WTC11 (cell line): ENCODE measurements at regions not wholly inside any gene's neighbourhood (a gene's known extent, or its start where the extent isn't known, plus 50 kb on each side); places are given as distances from the start of the nearest gene placed in this dataset.

Experiments
- ATAC-seq: fragments of 200-7000 bp; cut with Tn5 transposase; 2 replicates; pipeline ENCODE4 v1.10.0; 2021; ENCODE audit warnings: mild to moderate bottlenecking, moderate library complexity
- CTCF ChIA-PET: fragments of 300-600 bp; sonication (Branson Sonifier 250); formaldehyde crosslinking; loops from one replicate; lab custom pipeline; 2021; ENCODE audit warnings: antibody characterized with exemption; lab: Charles Lee
- POLR2A ChIA-PET: fragments of 350-600 bp; sonication (Branson Sonifier 250); formaldehyde crosslinking; loops from one replicate; lab custom pipeline; 2021; ENCODE audit warnings: antibody characterized with exemption; lab: Charles Lee
- DNase-seq: peaks from one replicate; pipeline ENCODE4 v3.0.0; 2021; ENCODE audit warnings: low spot score
- H3K27ac Mint-ChIP-seq: 2 replicates; pipeline ENCODE4 v1.8.0; 2021; ENCODE audit warnings: mixed read lengths
- H3K27me3 Mint-ChIP-seq: 2 replicates; pipeline ENCODE4 v1.8.0; 2021; ENCODE audit warnings: low read depth, mild to moderate bottlenecking, moderate library complexity, mixed read lengths
- H3K36me3 Mint-ChIP-seq: 2 replicates; pipeline ENCODE4 v1.8.0; 2021; ENCODE audit warnings: mixed read lengths
- H3K4me1 Mint-ChIP-seq: 2 replicates; pipeline ENCODE4 v1.8.0; 2022; ENCODE audit warnings: mixed read lengths
- H3K4me3 Mint-ChIP-seq: 2 replicates; pipeline ENCODE4 v1.8.0; 2021; ENCODE audit warnings: mild to moderate bottlenecking, moderate library complexity, mixed read lengths
- H3K9me3 Mint-ChIP-seq: 2 replicates; pipeline ENCODE4 v1.8.0; 2021; ENCODE audit warnings: mixed read lengths
- CREB1 ChIP-seq: sonication (generic); formaldehyde crosslinking; IDR thresholded peaks from 2 replicates; pipeline ENCODE4 v1.8.0; 2023; ENCODE audit warnings: mild to moderate bottlenecking, missing genetic modification reagents
- ESRRA ChIP-seq: sonication (generic); formaldehyde crosslinking; IDR thresholded peaks from 2 replicates; pipeline ENCODE4 v1.8.1; 2022; ENCODE audit warnings: mild to moderate bottlenecking, missing genetic modification reagents, borderline replicate concordance
- NFYB ChIP-seq: sonication (generic); formaldehyde crosslinking; conservative IDR thresholded peaks from 2 replicates; pipeline ENCODE4 v1.8.0; 2022; ENCODE audit warnings: low read depth, missing genetic modification reagents
- NR2C2 ChIP-seq: sonication (generic); formaldehyde crosslinking; IDR thresholded peaks from 2 replicates; pipeline ENCODE4 v1.8.0; 2022; ENCODE audit warnings: mild to moderate bottlenecking, missing genetic modification reagents
- TEAD4 ChIP-seq: sonication (generic); formaldehyde crosslinking; IDR thresholded peaks from 2 replicates; pipeline ENCODE4 v1.8.0; 2022; ENCODE audit warnings: mild to moderate bottlenecking, missing genetic modification reagents
- ZNF232 ChIP-seq: sonication (generic); formaldehyde crosslinking; IDR thresholded peaks from 2 replicates; pipeline ENCODE4 v1.8.0; 2022; ENCODE audit warnings: mild to moderate bottlenecking, missing genetic modification reagents
- TF ChIP-seq, protein P1 (sequence below): fragments of 250-450 bp; sonication (Bioruptor Pico); IDR thresholded peaks from 2 replicates; pipeline ENCODE4 v1.9.0; 2021; ENCODE audit warnings: mild to moderate bottlenecking
- TF ChIP-seq, protein P2 (sequence below): sonication (generic); formaldehyde crosslinking; IDR thresholded peaks from 2 replicates; pipeline ENCODE4 v1.8.1; 2022; ENCODE audit warnings: low read depth, missing genetic modification reagents, borderline replicate concordance
- TF ChIP-seq, protein P3 (sequence below): sonication (generic); formaldehyde crosslinking; IDR thresholded peaks from 2 replicates; pipeline ENCODE4 v1.8.1; 2022; ENCODE audit warnings: mild to moderate bottlenecking, missing genetic modification reagents, moderate library complexity, borderline replicate concordance
- TF ChIP-seq, protein P4 (sequence below): sonication (generic); formaldehyde crosslinking; IDR thresholded peaks from 2 replicates; pipeline ENCODE4 v1.8.0; 2023; ENCODE audit warnings: missing genetic modification reagents, mild to moderate bottlenecking, borderline replicate concordance
- TF ChIP-seq, protein P5 (sequence below): sonication (generic); formaldehyde crosslinking; conservative IDR thresholded peaks from 2 replicates; pipeline ENCODE4 v1.8.1; 2023; ENCODE audit warnings: mild to moderate bottlenecking, low read depth, missing genetic modification reagents, moderate library complexity

DNA sequence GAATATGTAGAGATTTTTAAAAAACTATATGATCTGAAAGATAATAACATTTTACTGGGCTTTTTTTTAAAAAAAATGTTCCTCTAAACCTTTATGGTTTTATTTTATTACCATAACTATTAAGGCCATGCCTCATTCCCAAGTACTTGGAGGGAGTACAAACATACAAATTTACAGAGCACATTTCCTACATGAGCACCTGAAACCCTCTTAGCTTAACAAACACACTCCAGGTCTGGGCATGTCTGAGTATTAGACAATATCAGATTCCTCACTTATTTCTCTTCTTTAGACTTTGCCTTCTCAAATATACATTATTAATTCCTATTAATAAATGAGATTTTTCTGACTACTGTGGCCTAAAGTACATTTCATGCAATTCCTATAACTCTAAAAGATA is 319.2 kb downstream of the SLCO4C1 start:
- no peaks in the 10 kb centered on the region for H3K4me1 Mint-ChIP-seq
- TF ChIP-seq, protein P1, sequence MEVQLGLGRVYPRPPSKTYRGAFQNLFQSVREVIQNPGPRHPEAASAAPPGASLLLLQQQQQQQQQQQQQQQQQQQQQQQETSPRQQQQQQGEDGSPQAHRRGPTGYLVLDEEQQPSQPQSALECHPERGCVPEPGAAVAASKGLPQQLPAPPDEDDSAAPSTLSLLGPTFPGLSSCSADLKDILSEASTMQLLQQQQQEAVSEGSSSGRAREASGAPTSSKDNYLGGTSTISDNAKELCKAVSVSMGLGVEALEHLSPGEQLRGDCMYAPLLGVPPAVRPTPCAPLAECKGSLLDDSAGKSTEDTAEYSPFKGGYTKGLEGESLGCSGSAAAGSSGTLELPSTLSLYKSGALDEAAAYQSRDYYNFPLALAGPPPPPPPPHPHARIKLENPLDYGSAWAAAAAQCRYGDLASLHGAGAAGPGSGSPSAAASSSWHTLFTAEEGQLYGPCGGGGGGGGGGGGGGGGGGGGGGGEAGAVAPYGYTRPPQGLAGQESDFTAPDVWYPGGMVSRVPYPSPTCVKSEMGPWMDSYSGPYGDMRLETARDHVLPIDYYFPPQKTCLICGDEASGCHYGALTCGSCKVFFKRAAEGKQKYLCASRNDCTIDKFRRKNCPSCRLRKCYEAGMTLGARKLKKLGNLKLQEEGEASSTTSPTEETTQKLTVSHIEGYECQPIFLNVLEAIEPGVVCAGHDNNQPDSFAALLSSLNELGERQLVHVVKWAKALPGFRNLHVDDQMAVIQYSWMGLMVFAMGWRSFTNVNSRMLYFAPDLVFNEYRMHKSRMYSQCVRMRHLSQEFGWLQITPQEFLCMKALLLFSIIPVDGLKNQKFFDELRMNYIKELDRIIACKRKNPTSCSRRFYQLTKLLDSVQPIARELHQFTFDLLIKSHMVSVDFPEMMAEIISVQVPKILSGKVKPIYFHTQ (CRISPR knock-in tag), result no peak
- TF ChIP-seq NFYB (CRISPR knock-in tag), result no peak
- TF ChIP-seq, all 79 proteins: peak for 0
- Mint-ChIP-seq H3K27me3 (no peaks in the 10 kb centered on the region), H3K27ac (no peak overlapping the region), H3K9me3 (peaks cover 4% of the 10 kb centered on the region), H3K36me3 (no peaks in the 10 kb centered on the region), H3K4me3 (no peak overlapping the region)
- ChIA-PET POLR2A (no interaction called here), CTCF (interaction anchor here (3.2 kb wide), 1 partner anchor 34 kb away, joined by 27 read pairs; no protein-coding TSS in a partner anchor)
- ATAC-seq (no peak), DNase-seq (no peak)

DNA sequence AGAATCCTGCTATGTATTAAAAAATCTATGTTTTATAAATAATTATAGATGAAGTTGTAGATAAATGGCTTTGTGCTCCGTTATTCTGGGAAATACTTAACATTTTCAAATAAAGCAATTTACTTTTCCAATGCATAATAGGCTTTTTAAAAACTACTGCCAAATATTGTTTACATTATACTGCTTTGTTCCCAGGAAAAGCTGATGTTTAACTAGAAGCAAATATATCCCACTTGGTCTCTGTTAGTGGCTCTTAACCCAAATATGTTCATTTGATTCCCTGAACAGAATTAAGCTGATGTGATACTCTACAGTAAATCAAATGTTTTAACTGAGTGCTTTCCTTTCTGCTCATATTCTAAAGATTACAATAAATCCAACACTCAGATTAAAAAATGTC is 326.3 kb downstream of the SLCO4C1 start:
- no peaks in the 10 kb centered on the region for H3K4me1 Mint-ChIP-seq
- ATAC-seq (no peak), DNase-seq (no peak)
- ChIA-PET CTCF (interaction anchor here (1.1 kb wide), 1 partner anchor 8 kb away, joined by 3 read pairs; no protein-coding TSS in a partner anchor), POLR2A (no interaction called here)
- H3K36me3 Mint-ChIP-seq, result no peaks in the 10 kb centered on the region
- TF ChIP-seq, protein P2, sequence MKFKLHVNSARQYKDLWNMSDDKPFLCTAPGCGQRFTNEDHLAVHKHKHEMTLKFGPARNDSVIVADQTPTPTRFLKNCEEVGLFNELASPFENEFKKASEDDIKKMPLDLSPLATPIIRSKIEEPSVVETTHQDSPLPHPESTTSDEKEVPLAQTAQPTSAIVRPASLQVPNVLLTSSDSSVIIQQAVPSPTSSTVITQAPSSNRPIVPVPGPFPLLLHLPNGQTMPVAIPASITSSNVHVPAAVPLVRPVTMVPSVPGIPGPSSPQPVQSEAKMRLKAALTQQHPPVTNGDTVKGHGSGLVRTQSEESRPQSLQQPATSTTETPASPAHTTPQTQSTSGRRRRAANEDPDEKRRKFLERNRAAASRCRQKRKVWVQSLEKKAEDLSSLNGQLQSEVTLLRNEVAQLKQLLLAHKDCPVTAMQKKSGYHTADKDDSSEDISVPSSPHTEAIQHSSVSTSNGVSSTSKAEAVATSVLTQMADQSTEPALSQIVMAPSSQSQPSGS (CRISPR knock-in tag), result no peak
- TF ChIP-seq, protein P3, sequence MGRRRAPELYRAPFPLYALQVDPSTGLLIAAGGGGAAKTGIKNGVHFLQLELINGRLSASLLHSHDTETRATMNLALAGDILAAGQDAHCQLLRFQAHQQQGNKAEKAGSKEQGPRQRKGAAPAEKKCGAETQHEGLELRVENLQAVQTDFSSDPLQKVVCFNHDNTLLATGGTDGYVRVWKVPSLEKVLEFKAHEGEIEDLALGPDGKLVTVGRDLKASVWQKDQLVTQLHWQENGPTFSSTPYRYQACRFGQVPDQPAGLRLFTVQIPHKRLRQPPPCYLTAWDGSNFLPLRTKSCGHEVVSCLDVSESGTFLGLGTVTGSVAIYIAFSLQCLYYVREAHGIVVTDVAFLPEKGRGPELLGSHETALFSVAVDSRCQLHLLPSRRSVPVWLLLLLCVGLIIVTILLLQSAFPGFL (CRISPR knock-in tag), result no peak
- no peak for TF ChIP-seq ZNF232 (CRISPR knock-in tag)
- no peak for TF ChIP-seq TEAD4 (CRISPR knock-in tag)
- TF ChIP-seq ESRRA (CRISPR knock-in tag), result no peak
- TF ChIP-seq NR2C2 (CRISPR knock-in tag), result no peak
- TF ChIP-seq, protein P4, sequence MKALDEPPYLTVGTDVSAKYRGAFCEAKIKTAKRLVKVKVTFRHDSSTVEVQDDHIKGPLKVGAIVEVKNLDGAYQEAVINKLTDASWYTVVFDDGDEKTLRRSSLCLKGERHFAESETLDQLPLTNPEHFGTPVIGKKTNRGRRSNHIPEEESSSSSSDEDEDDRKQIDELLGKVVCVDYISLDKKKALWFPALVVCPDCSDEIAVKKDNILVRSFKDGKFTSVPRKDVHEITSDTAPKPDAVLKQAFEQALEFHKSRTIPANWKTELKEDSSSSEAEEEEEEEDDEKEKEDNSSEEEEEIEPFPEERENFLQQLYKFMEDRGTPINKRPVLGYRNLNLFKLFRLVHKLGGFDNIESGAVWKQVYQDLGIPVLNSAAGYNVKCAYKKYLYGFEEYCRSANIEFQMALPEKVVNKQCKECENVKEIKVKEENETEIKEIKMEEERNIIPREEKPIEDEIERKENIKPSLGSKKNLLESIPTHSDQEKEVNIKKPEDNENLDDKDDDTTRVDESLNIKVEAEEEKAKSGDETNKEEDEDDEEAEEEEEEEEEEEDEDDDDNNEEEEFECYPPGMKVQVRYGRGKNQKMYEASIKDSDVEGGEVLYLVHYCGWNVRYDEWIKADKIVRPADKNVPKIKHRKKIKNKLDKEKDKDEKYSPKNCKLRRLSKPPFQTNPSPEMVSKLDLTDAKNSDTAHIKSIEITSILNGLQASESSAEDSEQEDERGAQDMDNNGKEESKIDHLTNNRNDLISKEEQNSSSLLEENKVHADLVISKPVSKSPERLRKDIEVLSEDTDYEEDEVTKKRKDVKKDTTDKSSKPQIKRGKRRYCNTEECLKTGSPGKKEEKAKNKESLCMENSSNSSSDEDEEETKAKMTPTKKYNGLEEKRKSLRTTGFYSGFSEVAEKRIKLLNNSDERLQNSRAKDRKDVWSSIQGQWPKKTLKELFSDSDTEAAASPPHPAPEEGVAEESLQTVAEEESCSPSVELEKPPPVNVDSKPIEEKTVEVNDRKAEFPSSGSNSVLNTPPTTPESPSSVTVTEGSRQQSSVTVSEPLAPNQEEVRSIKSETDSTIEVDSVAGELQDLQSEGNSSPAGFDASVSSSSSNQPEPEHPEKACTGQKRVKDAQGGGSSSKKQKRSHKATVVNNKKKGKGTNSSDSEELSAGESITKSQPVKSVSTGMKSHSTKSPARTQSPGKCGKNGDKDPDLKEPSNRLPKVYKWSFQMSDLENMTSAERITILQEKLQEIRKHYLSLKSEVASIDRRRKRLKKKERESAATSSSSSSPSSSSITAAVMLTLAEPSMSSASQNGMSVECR (CRISPR knock-in tag), result no peak
- no peak for TF ChIP-seq CREB1 (CRISPR knock-in tag)
- TF ChIP-seq, protein P5, sequence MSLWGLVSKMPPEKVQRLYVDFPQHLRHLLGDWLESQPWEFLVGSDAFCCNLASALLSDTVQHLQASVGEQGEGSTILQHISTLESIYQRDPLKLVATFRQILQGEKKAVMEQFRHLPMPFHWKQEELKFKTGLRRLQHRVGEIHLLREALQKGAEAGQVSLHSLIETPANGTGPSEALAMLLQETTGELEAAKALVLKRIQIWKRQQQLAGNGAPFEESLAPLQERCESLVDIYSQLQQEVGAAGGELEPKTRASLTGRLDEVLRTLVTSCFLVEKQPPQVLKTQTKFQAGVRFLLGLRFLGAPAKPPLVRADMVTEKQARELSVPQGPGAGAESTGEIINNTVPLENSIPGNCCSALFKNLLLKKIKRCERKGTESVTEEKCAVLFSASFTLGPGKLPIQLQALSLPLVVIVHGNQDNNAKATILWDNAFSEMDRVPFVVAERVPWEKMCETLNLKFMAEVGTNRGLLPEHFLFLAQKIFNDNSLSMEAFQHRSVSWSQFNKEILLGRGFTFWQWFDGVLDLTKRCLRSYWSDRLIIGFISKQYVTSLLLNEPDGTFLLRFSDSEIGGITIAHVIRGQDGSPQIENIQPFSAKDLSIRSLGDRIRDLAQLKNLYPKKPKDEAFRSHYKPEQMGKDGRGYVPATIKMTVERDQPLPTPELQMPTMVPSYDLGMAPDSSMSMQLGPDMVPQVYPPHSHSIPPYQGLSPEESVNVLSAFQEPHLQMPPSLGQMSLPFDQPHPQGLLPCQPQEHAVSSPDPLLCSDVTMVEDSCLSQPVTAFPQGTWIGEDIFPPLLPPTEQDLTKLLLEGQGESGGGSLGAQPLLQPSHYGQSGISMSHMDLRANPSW (CRISPR knock-in tag), result no peak
- H3K4me3 Mint-ChIP-seq, result no peak overlapping the region
- peaks cover 10% of the 10 kb centered on the region for H3K9me3 Mint-ChIP-seq
- no peak overlapping the region for H3K27ac Mint-ChIP-seq
- H3K27me3 Mint-ChIP-seq, result no peaks in the 10 kb centered on the region; the same call in 1 of the 2 replicates
